Endothelial cell of umbilical vein (primary cell): ENCODE measurements at regions not wholly inside any gene's neighbourhood (a gene's known extent, or its start where the extent isn't known, plus 50 kb on each side); places are given as distances from the start of the nearest gene placed in this dataset.

Source experiments
- BruUV-seq: library from RNA; stranded (reverse); fragments of 400-500 nt; replicated peaks from 2 replicates; lab custom pipeline; 2021; lab: Mats Ljungman, UMichigan
- CTCF ChIA-PET: fragments of 300-600, 350-600 bp; sonication (Branson Sonifier 250); formaldehyde crosslinking; loops from one replicate; lab custom pipeline; 2021; ENCODE audit warnings: antibody characterized with exemption, inconsistent platforms; lab: Charles Lee
- POLR2A ChIA-PET: fragments of 300-600, 350-600 bp; sonication (Branson Sonifier 250); formaldehyde crosslinking; loops from one replicate; lab custom pipeline; 2021; ENCODE audit warnings: antibody characterized with exemption, inconsistent platforms; lab: Charles Lee
- DNase-seq: peaks from one replicate; pipeline ENCODE4 v3.0.0-alpha.2; 2011; ENCODE audit warnings: low read depth, low spot score
- FAIRE-seq: peaks from 2 replicates; lab custom pipeline; 2011; peaks lifted over from hg19 to GRCh38; lab: Jason Lieb, UNC
- H2AFZ ChIP-seq: 2 replicates; pipeline ENCODE4 v1.6.0; 2012; ENCODE audit warnings: low read depth, low read length, control low read depth, inconsistent platforms
- H3K27ac ChIP-seq: 2 replicates; pipeline ENCODE4 v1.5.1; 2011; ENCODE audit warnings: low read depth, mild to moderate bottlenecking, control low read depth, low read length, moderate library complexity; ENCODE audit not compliant: insufficient read depth
- H3K27me3 ChIP-seq, 2 experiments: 2 replicates each; pipeline versions ENCODE4 v1.6.0 to v1.6.1; 2011; ENCODE audit warnings: low read length in 2 of 2, mixed read lengths in 1 of 2; ENCODE audit not compliant: control insufficient read depth in 2 of 2, insufficient read depth in 2 of 2
- H3K36me3 ChIP-seq, 2 experiments: 2 replicates in 1 of 2; 3 replicates in 1 of 2; pipeline ENCODE4 v1.5.1; 2011; ENCODE audit warnings: low read length in 2 of 2, mild to moderate bottlenecking in 1 of 2, moderate library complexity in 1 of 2; ENCODE audit not compliant: control insufficient read depth in 2 of 2, insufficient read depth in 2 of 2; ENCODE audit errors: extremely low read depth in 1 of 2
- H3K4me1 ChIP-seq: 3 replicates; pipeline ENCODE4 v1.5.1; 2011; ENCODE audit warnings: mild to moderate bottlenecking, low read length; ENCODE audit not compliant: control insufficient read depth, insufficient read depth; ENCODE audit errors: extremely low read depth
- H3K4me2 ChIP-seq: 2 replicates; pipeline ENCODE4 v1.6.1; 2011; ENCODE audit warnings: low read length, control low read depth, mixed read lengths; ENCODE audit not compliant: insufficient read depth
- H3K4me3 ChIP-seq, 3 experiments: fragments of 200-600 bp in 1 of 3; sonication (generic), shearing (Covaris generic) in 1 of 3; replicated peaks in 1 of 3; 2 replicates each; pipeline ENCODE4 v1.5.1; 2011 to 2016; ENCODE audit warnings: control low read depth in 3 of 3, low read length in 3 of 3, mild to moderate bottlenecking in 2 of 3, inconsistent platforms in 1 of 3, low read depth in 1 of 3, moderate library complexity in 1 of 3; ENCODE audit not compliant: insufficient read depth in 1 of 3
- H3K79me2 ChIP-seq: 2 replicates; pipeline ENCODE4 v1.6.0; 2012; ENCODE audit warnings: low read length, inconsistent platforms; ENCODE audit not compliant: control insufficient read depth, insufficient read depth
- H3K9ac ChIP-seq: replicated peaks from 2 replicates; pipeline ENCODE3; 2011; ENCODE audit warnings: low read length, control low read depth; ENCODE audit not compliant: insufficient read depth; ENCODE audit errors: extremely low read depth
- H3K9me1 ChIP-seq: replicated peaks from 3 replicates; pipeline ENCODE4 v1.6.0; 2011; ENCODE audit warnings: mild to moderate bottlenecking, low read length; ENCODE audit not compliant: control insufficient read depth, insufficient read depth; ENCODE audit errors: extremely low read depth
- H3K9me3 ChIP-seq: replicated peaks from 2 replicates; pipeline ENCODE4 v1.5.1; 2012; ENCODE audit warnings: low read length, inconsistent platforms; ENCODE audit not compliant: control insufficient read depth, insufficient read depth
- H4K20me1 ChIP-seq: replicated peaks from 2 replicates; pipeline ENCODE3; 2011; ENCODE audit warnings: mild to moderate bottlenecking, low read length; ENCODE audit not compliant: control insufficient read depth, insufficient read depth; ENCODE audit errors: extremely low read depth
- EZH2 ChIP-seq: IDR thresholded peaks from 2 replicates; pipeline ENCODE4 v1.6.1; 2012; ENCODE audit warnings: borderline replicate concordance, low read depth, mild to moderate bottlenecking, moderate library complexity, low read length, inconsistent platforms; ENCODE audit not compliant: severe bottlenecking
- FOS ChIP-seq: IDR thresholded peaks from 2 replicates; pipeline ENCODE4 v1.6.1; 2011; ENCODE audit warnings: mild to moderate bottlenecking, low read length, moderate library complexity, borderline replicate concordance; ENCODE audit not compliant: insufficient read depth
- GATA2 ChIP-seq: IDR thresholded peaks from 2 replicates; pipeline ENCODE4 v1.7.0; 2011; ENCODE audit warnings: low read depth, mild to moderate bottlenecking, moderate library complexity, mixed read lengths, low read length; ENCODE audit not compliant: insufficient read length, insufficient read depth
- JUN ChIP-seq: IDR thresholded peaks from 2 replicates; pipeline ENCODE4 v1.6.1; 2011; ENCODE audit warnings: borderline replicate concordance, low read depth; ENCODE audit not compliant: insufficient read length, insufficient read depth
- MYC ChIP-seq: IDR thresholded peaks from one replicate; pipeline ENCODE4 v1.6.1; 2011; ENCODE audit warnings: mild to moderate bottlenecking, low read depth, low read length
- POLR2A ChIP-seq: IDR thresholded peaks from 2 replicates; pipeline ENCODE4 v1.6.1; 2012; ENCODE audit warnings: low read depth, mild to moderate bottlenecking, control low read depth, low read length
- POLR2AphosphoS5 ChIP-seq: IDR thresholded peaks from 2 replicates; pipeline ENCODE4 v1.6.1; 2012; ENCODE audit warnings: low read depth, mild to moderate bottlenecking, control low read depth, low read length, moderate library complexity; ENCODE audit not compliant: insufficient read depth
- dilution Hi-C: fragments of 300-500 bp; cut with MboI; formaldehyde crosslinking; loops from one replicate; pipeline ENCODE4 v1.15.0; 2019; ENCODE audit warnings: low sequenced_read_pairs; ENCODE audit not compliant: extremely low pct_ligation_motif_present
- intact Hi-C: fragments of 100-400 bp; cut with micrococcal nuclease; formaldehyde crosslinking; loops from one replicate; pipeline ENCODE4 v1.10.0; 2022
- TF ChIP-seq, protein P1 (sequence below), 2 donors: IDR thresholded peaks; 1 replicate in 1 of 2; 2 replicates in 1 of 2; pipeline ENCODE4 v1.5.1; 2011; ENCODE audit warnings: low read length in 2 of 2, mild to moderate bottlenecking in 2 of 2, moderate library complexity in 2 of 2, control low read depth in 1 of 2, inconsistent platforms in 1 of 2, low read depth in 1 of 2; ENCODE audit not compliant: insufficient read depth in 1 of 2; ENCODE audit errors: extremely low read depth in 1 of 2
- TF ChIP-seq, protein P2 (sequence below): IDR thresholded peaks from 2 replicates; pipeline ENCODE4 v1.6.1; 2011; ENCODE audit not compliant: insufficient read depth, insufficient read length

DNA sequence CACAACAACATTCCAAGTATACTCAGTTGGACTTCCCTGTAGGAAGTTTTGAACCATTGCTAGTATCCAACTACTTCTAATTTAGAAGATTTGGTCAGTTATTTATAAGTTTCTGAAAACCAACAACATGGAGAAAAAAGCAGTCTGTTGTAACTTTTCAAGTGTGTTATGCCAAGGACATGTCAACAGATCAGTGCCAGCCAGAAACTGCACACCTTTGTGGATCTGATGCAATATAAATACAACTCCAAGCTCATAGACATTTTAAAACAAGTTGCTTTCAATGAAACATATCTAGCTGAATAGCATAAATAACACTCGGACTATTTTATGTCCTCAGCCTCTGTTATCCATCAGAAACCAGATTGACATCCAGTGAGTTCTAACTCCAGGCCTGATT, 58.3 kb upstream of the CARMIL1 start:
- Histone ChIP-seq H2AFZ (no peak overlapping the region), H3K9me1 (no peaks in the 10 kb centered on the region), H3K4me2 (no peak overlapping the region), H3K27ac (no peak overlapping the region), H3K4me1 (peaks cover 6% of the 10 kb centered on the region), H3K4me3 (no peak overlapping the region), H3K27me3 (no peaks in the 10 kb centered on the region), H3K9ac (no peak overlapping the region), H4K20me1 (no peaks in the 10 kb centered on the region), H3K36me3 (no peaks in the 10 kb centered on the region), H3K79me2 (no peaks in the 10 kb centered on the region), H3K9me3 (no peaks in the 10 kb centered on the region)
- FAIRE-seq = no peak
- ChIA-PET POLR2A (no interaction called here), CTCF (interaction anchor here (1.9 kb wide), 1 partner anchor 269 kb away, joined by 5 read pairs; no protein-coding TSS in a partner anchor)
- dilution Hi-C loops = no loop called here
- BruUV-seq = no TSS peak
- TF ChIP-seq, protein P1, sequence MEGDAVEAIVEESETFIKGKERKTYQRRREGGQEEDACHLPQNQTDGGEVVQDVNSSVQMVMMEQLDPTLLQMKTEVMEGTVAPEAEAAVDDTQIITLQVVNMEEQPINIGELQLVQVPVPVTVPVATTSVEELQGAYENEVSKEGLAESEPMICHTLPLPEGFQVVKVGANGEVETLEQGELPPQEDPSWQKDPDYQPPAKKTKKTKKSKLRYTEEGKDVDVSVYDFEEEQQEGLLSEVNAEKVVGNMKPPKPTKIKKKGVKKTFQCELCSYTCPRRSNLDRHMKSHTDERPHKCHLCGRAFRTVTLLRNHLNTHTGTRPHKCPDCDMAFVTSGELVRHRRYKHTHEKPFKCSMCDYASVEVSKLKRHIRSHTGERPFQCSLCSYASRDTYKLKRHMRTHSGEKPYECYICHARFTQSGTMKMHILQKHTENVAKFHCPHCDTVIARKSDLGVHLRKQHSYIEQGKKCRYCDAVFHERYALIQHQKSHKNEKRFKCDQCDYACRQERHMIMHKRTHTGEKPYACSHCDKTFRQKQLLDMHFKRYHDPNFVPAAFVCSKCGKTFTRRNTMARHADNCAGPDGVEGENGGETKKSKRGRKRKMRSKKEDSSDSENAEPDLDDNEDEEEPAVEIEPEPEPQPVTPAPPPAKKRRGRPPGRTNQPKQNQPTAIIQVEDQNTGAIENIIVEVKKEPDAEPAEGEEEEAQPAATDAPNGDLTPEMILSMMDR (IDR thresholded peaks at IDR 0.05; ENCODE audit: extremely low read depth in 1 of 2, insufficient read depth in 1 of 2, low read depth in 1 of 2, low read length in 2 of 2) = no peak
- no peak for TF ChIP-seq EZH2
- TF ChIP-seq, protein P2, sequence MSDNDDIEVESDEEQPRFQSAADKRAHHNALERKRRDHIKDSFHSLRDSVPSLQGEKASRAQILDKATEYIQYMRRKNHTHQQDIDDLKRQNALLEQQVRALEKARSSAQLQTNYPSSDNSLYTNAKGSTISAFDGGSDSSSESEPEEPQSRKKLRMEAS = no peak
- intact Hi-C loops = no loop called here
- no peak for DNase-seq

DNA sequence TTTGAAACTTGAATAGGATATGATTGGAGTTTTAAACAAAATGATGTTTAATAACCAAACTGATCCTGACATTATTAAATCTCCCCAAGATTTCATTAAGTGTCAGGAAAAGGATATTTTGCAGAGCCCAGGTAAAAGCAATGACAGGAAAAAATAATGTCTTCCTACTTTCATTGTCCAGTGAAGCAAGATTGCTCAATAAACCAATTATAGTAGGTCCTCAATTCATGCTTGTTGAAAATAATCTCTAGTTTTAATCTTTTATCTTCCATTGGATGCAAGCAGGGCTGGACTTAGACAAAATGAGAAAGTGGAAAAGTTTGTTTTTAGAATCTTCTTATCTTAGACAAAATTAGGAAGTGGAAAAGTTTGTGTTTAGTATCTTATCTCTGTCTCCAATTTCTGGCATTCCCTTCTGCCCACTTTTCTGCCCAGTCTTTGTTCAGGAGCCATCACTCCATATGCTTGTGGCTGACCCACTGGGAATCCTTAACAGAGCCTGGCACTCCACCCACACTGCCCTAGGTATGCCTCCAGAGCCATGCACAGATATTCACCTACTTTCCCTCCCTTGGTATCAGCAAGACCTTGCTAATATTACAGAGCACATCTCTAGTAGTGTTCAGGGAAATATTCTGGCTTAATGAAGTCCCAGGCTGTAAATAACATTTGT, 57.0 kb upstream of the CARMIL1 start:
- no peak for DNase-seq
- no peak overlapping the region for H2AFZ ChIP-seq
- no peak for TF ChIP-seq GATA2
- TF ChIP-seq JUN = no peak
- TF ChIP-seq, protein P1 (IDR thresholded peaks at IDR 0.05; ENCODE audit: extremely low read depth in 1 of 2, insufficient read depth in 1 of 2, low read depth in 1 of 2, low read length in 2 of 2) = no peak
- TF ChIP-seq, protein P2 = no peak
- no peak for TF ChIP-seq EZH2
- no peak for TF ChIP-seq FOS
- no peak for TF ChIP-seq MYC
- no peak for TF ChIP-seq POLR2A
- no peak for TF ChIP-seq POLR2AphosphoS5
- dilution Hi-C loops = no loop called here
- H3K27ac ChIP-seq = no peak overlapping the region
- ChIA-PET POLR2A (no interaction called here), CTCF (interaction anchor here (0.7 to 2.6 kb wide), 16 partner anchors 7 to 496 kb away, joined by 3 to 94 read pairs (median 9); no protein-coding TSS in a partner anchor)
- no peaks in the 10 kb centered on the region for H3K36me3 ChIP-seq
- no peaks in the 10 kb centered on the region for H3K9me1 ChIP-seq
- peak; percentile 70 for FAIRE-seq
- no peak overlapping the region for H3K4me2 ChIP-seq
- no peaks in the 10 kb centered on the region for H4K20me1 ChIP-seq
- no peaks in the 10 kb centered on the region for H3K9me3 ChIP-seq
- no peaks in the 10 kb centered on the region for H3K27me3 ChIP-seq
- no peaks in the 10 kb centered on the region for H3K79me2 ChIP-seq
- peaks cover 6% of the 10 kb centered on the region for H3K4me1 ChIP-seq
- BruUV-seq = no TSS peak
- no peak overlapping the region for H3K4me3 ChIP-seq
- no peak overlapping the region for H3K9ac ChIP-seq
- intact Hi-C loops = loop anchor here (2.0 kb wide), 4 partner anchors 29 to 669 kb away; no protein-coding TSS in a partner anchor
